GM12878 (cell line): ENCODE measurements at regions not wholly inside any gene's neighbourhood (a gene's known extent, or its start where the extent isn't known, plus 50 kb on each side); places are given as distances from the start of the nearest gene placed in this dataset.

Source experiments
- ATAC-seq: fragments of 200-7000 bp; cut with Tn5 transposase; 3 replicates; pipeline ENCODE4 v1.9.1; 2020; ENCODE audit warnings: mild to moderate bottlenecking, moderate library complexity
- BruUV-seq: library from RNA; stranded (reverse); fragments of 400-500 nt; replicated peaks from 2 replicates; lab custom pipeline; 2021; lab: Mats Ljungman, UMichigan
- CTCF ChIA-PET: fragments of 300-600 bp; sonication (Branson Sonifier 250); formaldehyde crosslinking; extraction: SDS; loops from one replicate; lab custom pipeline; 2021; ENCODE audit warnings: inconsistent platforms; lab: Yijun Ruan, JAX
- POLR2A ChIA-PET: fragments of 350-600 bp; formaldehyde crosslinking; extraction: SDS; loops from one replicate; lab custom pipeline; 2021; ENCODE audit warnings: inconsistent platforms; lab: Charles Lee
- RAD21 ChIA-PET: fragments of 300-600 bp; sonication (Branson Sonifier 250); formaldehyde crosslinking; loops from one replicate; lab custom pipeline; 2023; ENCODE audit warnings: antibody characterized with exemption; ENCODE audit not compliant: unreplicated experiment; lab: Charles Lee
- SMC1A ChIA-PET: fragments of 300-600 bp; sonication (Branson Sonifier 250); formaldehyde crosslinking; loops from one replicate; lab custom pipeline; 2023; ENCODE audit not compliant: unreplicated experiment, uncharacterized antibody; lab: Charles Lee
- DNase-seq: peaks from one replicate; pipeline ENCODE4 v3.0.0-alpha.2; 2011; ENCODE audit warnings: low read depth, low spot score
- FAIRE-seq: peaks from 3 replicates; lab custom pipeline; 2011; peaks lifted over from hg19 to GRCh38; lab: Jason Lieb, UNC
- H2AFZ ChIP-seq: 2 replicates; pipeline ENCODE4 v1.6.0; 2011; ENCODE audit warnings: low read depth, low read length, control low read depth; ENCODE audit not compliant: control insufficient read depth
- H3K27ac ChIP-seq: 2 replicates; pipeline ENCODE4 v1.5.1; 2011; ENCODE audit warnings: control low read depth; ENCODE audit not compliant: control insufficient read depth, insufficient read depth
- H3K27me3 ChIP-seq, 2 experiments: replicated peaks in 1 of 2; 2 replicates each; pipeline versions ENCODE4 v1.6.0 to v1.6.1; 2011; ENCODE audit warnings: low read length in 1 of 2; ENCODE audit not compliant: control insufficient read depth in 2 of 2, insufficient read depth in 2 of 2
- H3K36me3 ChIP-seq, 2 experiments: 2 replicates each; pipeline ENCODE4 v1.5.1; 2011; ENCODE audit warnings: low read length in 1 of 2; ENCODE audit not compliant: control insufficient read depth in 2 of 2, insufficient read depth in 2 of 2
- H3K4me1 ChIP-seq: 2 replicates; pipeline ENCODE4 v1.6.1; 2011; ENCODE audit warnings: mild to moderate bottlenecking, low read length, moderate library complexity, mixed read lengths; ENCODE audit not compliant: control insufficient read depth, insufficient read depth
- H3K4me2 ChIP-seq: 2 replicates; pipeline ENCODE4 v1.6.0; 2011; ENCODE audit warnings: control low read depth; ENCODE audit not compliant: control insufficient read depth, insufficient read depth
- H3K4me3 ChIP-seq: fragments of 200-600 bp; sonication (generic); 2 replicates; pipeline ENCODE4 v1.5.1; 2016
- H3K79me2 ChIP-seq: 2 replicates; pipeline ENCODE4 v1.6.0; 2011; ENCODE audit warnings: low read length; ENCODE audit not compliant: control insufficient read depth, insufficient read depth
- H3K9ac ChIP-seq: 2 replicates; pipeline ENCODE4 v1.8.0; 2011; ENCODE audit warnings: low read length, control low read depth, mixed read lengths; ENCODE audit not compliant: control insufficient read depth, insufficient read depth
- H3K9me3 ChIP-seq: replicated peaks from 3 replicates; pipeline ENCODE4 v1.5.1; 2011; ENCODE audit warnings: mild to moderate bottlenecking, low read length; ENCODE audit not compliant: control insufficient read depth, insufficient read depth
- H4K20me1 ChIP-seq: 2 replicates; pipeline ENCODE4 v1.6.0; 2011; ENCODE audit not compliant: control insufficient read depth, insufficient read depth
- E2F8 ChIP-seq: fragments of 450-650 bp; IDR thresholded peaks from 2 replicates; pipeline ENCODE4 v1.6.1; 2018; ENCODE audit warnings: mild to moderate bottlenecking, low read depth, moderate library complexity; ENCODE audit not compliant: partially characterized antibody
- HDAC2 ChIP-seq: fragments of 200-600 bp; sonication (generic); IDR thresholded peaks from 2 replicates; pipeline ENCODE4 v1.6.1; 2017
- HDAC6 ChIP-seq: fragments of 200-600 bp; sonication (generic); IDR thresholded peaks from one replicate; pipeline ENCODE4 v1.8.0; 2017; ENCODE audit warnings: antibody characterized with exemption; ENCODE audit not compliant: unreplicated experiment
- MYC ChIP-seq: IDR thresholded peaks from 2 replicates; pipeline ENCODE4 v1.6.1; 2011; ENCODE audit warnings: mild to moderate bottlenecking, low read length, moderate library complexity, inconsistent platforms; ENCODE audit not compliant: insufficient read depth, insufficient replicate concordance, insufficient read length, severe bottlenecking
- RBBP5 ChIP-seq: fragments of 200-600 bp; sonication (generic); conservative IDR thresholded peaks from 2 replicates; pipeline ENCODE4 v1.6.1; 2016
- REST ChIP-seq: IDR thresholded peaks from 2 replicates; pipeline ENCODE4 v1.6.1; 2012; ENCODE audit warnings: mild to moderate bottlenecking, low read depth, low read length
- TCF12 ChIP-seq: IDR thresholded peaks from 2 replicates; pipeline ENCODE4 v1.6.1; 2011; ENCODE audit warnings: low read depth, mild to moderate bottlenecking, low read length
- ZBTB33 ChIP-seq: fragments of 450-650 bp; IDR thresholded peaks from 2 replicates; pipeline ENCODE4 v1.6.1; 2017; ENCODE audit warnings: mild to moderate bottlenecking
- ZNF274 ChIP-seq: IDR thresholded peaks from one replicate; pipeline ENCODE4 v1.8.0; 2011; ENCODE audit not compliant: insufficient read length, insufficient read depth
- ZNF687 ChIP-seq: fragments of 450-650 bp; IDR thresholded peaks from 2 replicates; pipeline ENCODE4 v1.6.1; 2017; ENCODE audit warnings: mild to moderate bottlenecking, moderate library complexity
- WGBS: methylation state at CpG from one replicate; pipeline ENCODE4 v1.1.6; 2016; ENCODE audit warnings: low lambda C conversion rate; ENCODE audit not compliant: insufficient replicate concordance, insufficient coverage; ENCODE audit errors: missing lambda C conversion rate; 5-methylcytosine and 5-hydroxymethylcytosine counted together
- in situ Hi-C: fragments of 300-500 bp; cut with MboI; formaldehyde crosslinking; loops from 9 replicates; pipeline ENCODE4 v1.14.3; 2018; ENCODE audit warnings: mixed read lengths
- intact Hi-C: fragments of 100-400 bp; cut with micrococcal nuclease; formaldehyde crosslinking; loops from one replicate; pipeline ENCODE4 v1.14.2; 2022; ENCODE audit not compliant: unreplicated experiment

- H2AFZ ChIP-seq: no peak overlapping the region
- no peaks in the 10 kb centered on the region for H3K9me3 ChIP-seq
- H3K4me3 ChIP-seq: no peak overlapping the region
- H4K20me1 ChIP-seq: no peaks in the 10 kb centered on the region
- no peaks in the 10 kb centered on the region for H3K79me2 ChIP-seq
- no peaks in the 10 kb centered on the region for H3K27me3 ChIP-seq
- CTCF ChIA-PET: interaction anchor here (1.0 to 4.1 kb wide), 2 partner anchors 9 to 134 kb away, joined by 8 to 44 read pairs; no protein-coding TSS in a partner anchor
- H3K27ac ChIP-seq: no peak overlapping the region
- no peaks in the 10 kb centered on the region for H3K36me3 ChIP-seq
- no peak for TF ChIP-seq HDAC6
- TF ChIP-seq E2F8: no peak
- TF ChIP-seq RBBP5: no peak
- no peak for TF ChIP-seq ZNF687
- no peak for TF ChIP-seq MYC
- TF ChIP-seq ZBTB33: no peak
- TF ChIP-seq TCF12: no peak
- no peak for TF ChIP-seq HDAC2
- no peak for TF ChIP-seq REST
- no peak for TF ChIP-seq ZNF274
- RAD21 ChIA-PET: interaction anchor here (1.2 kb wide), 1 partner anchor 218 kb away, joined by 3 read pairs; no protein-coding TSS in a partner anchor
- intact Hi-C loops: loop anchor here (5.0 to 10.0 kb wide), 2 partner anchors 77 to 950 kb away; no protein-coding TSS in a partner anchor
- no TSS peak for BruUV-seq
- no peak for FAIRE-seq
- in situ Hi-C loops: loop anchor here (5.0 to 10.0 kb wide), 3 partner anchors 128 to 590 kb away; no protein-coding TSS in a partner anchor
- H3K9ac ChIP-seq: no peak overlapping the region
- no peak overlapping the region for H3K4me2 ChIP-seq
- no peaks in the 10 kb centered on the region; the same call in 1 of the 2 replicates for H3K4me1 ChIP-seq
- POLR2A ChIA-PET: no interaction called here
- SMC1A ChIA-PET: interaction anchor here (0.9 kb wide), 1 partner anchor 38 kb away, joined by 3 read pairs; no protein-coding TSS in a partner anchor
- ATAC-seq: no peak
- DNase-seq: no peak
- 0% methylated on average over 2 of the region's 2 CpGs for WGBS
Observed at GRCh38 chr6:132964868-132965382, 150.6 kb downstream of the RPS12 start.
